GM18511 (cell line): ENCODE measurements at regions not wholly inside any gene's neighbourhood (a gene's known extent, or its start where the extent isn't known, plus 50 kb on each side); places are given as distances from the start of the nearest gene placed in this dataset.
"Not testable (repeated sequence)": the region's sequence is repeated elsewhere in the genome, so short reads cannot be mapped to it uniquely, and the experiment has no call there.

Source experiments
- ATAC-seq: cut with Tn5 transposase; IDR thresholded peaks from one replicate; pipeline ENCODE4 v1.9.1; 2021; ENCODE audit warnings: mild to moderate bottlenecking, moderate library complexity; ENCODE audit not compliant: unreplicated experiment

DNA sequence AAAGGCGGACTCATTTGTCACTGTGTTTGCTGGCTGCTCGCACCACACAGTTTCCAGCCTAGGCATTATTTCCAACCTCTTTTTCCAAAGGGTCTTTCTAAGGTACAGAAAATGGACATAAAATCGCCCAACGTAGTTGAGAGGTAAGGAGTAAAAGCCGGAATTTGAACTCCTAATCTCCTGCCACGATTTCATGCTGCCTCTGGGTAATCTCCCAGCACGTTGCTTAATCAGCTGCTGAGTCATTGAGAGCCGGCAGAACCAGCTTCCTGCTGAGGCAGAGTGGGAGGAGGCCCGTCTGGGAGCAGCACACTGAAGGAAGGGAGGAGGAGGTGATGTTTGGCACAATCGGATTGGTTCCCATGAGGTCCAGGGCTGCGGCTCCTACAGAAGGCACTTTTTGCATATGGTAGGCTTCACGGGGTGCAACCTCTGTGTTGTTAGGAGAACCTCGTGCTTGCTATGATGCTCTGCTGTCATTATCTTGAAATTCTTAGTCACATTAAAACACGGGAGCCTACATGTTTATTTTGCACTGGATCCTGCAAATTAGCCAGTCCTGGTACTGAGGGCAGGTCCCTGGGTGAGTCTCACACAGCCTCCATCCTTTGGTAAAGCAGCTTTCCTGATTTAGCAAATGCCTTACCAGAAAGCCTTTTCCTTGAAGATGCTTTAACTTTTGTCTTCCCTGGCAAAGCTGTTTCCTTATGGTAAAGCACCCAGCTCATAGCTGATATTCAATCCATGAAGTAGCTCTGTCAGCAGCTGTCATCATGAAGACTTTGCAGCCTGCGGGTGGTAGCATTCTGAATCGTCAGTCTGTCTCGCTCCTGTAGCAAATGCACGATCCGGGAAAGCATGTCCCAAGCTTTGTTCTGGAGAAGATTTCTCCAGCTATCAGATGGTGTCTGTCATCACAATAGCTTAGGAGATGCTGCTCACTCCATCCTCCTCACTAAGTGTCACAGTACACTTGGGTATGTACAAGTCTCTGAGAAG lies 191.6 kb upstream of the MSX2 start:
- ATAC-seq: no peak

DNA sequence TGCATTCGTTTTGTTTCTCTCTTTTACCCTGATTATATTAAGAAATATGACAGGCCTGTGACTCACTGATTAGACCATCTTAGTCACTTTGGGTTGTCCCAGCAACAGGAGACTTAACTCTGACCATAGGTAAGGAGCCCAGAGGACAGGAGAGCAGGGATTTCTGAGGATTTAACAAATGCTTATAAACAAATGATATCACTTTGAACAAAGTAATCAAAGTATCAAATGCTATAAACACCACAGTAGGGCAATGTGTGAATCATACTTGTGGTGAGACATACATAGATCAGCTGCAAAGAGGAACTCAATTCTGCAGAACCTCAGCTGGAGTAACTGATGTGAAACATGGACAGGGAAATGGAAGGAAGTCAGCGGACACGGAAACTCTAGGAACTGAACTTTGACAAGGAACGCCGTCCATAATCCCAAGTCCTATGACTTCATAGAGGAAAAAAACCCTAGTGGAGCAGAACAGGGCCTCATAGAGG lies 190.6 kb upstream of the MSX2 start:
- no peak for ATAC-seq

GRCh38 chr5:174535669-174536068 lies 188.7 kb upstream of the MSX2 start:
- no peak for ATAC-seq

GRCh38 chr5:174539823-174540222 lies 184.6 kb upstream of the MSX2 start:
- not testable (repeated sequence) for ATAC-seq

- no peak for ATAC-seq
Observed at GRCh38 chr5:174542037-174542436, 182.3 kb upstream of the MSX2 start.

DNA sequence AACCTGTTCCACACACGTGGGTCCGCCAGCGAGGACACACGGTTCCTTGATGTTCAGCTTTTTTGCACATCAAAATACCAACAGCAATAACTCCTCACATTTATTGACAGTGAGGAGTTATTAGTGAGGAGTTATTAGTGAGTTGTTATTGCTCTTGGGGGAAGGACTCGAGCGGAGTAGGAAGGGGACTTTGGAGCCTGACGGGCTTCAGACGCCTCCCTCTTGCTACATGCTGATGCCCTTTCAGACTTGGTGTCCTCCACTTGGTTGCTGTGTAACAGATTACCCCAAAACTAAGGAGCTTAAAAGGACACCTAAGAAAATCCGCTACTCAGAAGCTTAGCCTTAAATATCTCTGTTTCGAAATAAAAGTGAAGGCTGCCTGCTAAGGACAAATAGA lies 181.9 kb upstream of the MSX2 start:
- no peak for ATAC-seq

DNA sequence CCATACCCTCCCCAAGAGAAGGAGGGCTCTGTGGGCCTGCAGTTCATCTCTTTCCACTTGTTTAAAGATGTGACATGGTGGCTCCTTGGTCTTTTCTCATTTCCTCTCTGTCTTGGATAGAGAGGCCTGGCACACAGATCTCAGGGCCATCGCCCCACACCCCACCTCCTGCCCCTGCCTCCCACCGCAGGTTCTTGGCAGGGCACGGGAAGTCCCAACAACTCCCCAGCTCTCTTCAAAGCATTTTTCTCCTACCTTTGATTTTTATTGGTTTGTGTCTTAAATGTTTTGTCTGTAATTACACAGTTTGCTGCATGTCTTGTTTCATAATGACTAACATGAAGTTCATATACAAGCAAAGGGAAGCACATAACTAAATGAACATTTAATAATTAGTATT lies 178.5 kb upstream of the MSX2 start:
- no peak for ATAC-seq

- ATAC-seq: no peak
Observed at GRCh38 chr5:174547814-174548213, 176.6 kb upstream of the MSX2 start.

DNA sequence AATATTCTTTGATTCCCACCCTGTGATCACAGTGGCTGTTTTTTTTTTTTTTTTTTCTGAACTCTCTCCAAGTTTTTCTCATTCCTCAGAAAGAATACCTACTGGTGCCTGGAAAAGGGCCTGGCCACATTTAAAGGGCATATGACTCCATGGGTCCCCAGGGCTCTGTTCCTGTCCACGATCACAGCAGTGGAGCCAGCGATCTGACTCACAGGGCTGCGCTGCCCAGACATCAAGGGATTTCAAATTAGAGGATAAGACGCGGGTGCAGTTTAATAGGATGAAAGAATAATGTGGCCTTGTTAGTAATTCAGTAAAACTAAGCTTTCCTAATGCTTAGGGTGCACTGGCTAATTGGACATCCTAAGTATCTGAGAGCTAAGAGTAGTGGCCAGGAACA lies 175.1 kb upstream of the MSX2 start:
- ATAC-seq: no peak

- no peak for ATAC-seq
Observed at GRCh38 chr5:174550026-174550425, 174.4 kb upstream of the MSX2 start.

DNA sequence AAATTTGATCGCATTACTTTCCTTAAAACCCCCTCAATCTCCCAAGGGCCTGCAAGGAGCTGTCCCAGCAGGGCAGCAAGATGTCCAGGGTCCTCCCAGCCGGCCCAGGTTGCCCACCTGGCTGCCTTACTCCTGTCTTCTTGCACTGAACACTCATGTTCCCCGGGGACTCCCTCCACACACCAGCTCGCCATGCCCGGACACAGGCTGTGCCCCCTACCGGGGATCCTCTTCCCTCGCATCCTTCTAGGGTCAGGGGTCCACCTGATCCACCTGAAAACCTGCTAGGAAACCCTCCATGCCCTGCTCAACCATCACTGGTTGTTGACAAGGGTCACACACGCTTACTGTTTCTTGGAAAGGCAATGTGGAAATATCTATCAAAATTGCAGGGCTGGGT lies 172.0 kb upstream of the MSX2 start:
- no peak for ATAC-seq

GRCh38 chr5:174553556-174553955 lies 170.8 kb upstream of the MSX2 start:
- no peak for ATAC-seq

GRCh38 chr5:174555726-174556125 lies 168.7 kb upstream of the MSX2 start:
- ATAC-seq: no peak

DNA sequence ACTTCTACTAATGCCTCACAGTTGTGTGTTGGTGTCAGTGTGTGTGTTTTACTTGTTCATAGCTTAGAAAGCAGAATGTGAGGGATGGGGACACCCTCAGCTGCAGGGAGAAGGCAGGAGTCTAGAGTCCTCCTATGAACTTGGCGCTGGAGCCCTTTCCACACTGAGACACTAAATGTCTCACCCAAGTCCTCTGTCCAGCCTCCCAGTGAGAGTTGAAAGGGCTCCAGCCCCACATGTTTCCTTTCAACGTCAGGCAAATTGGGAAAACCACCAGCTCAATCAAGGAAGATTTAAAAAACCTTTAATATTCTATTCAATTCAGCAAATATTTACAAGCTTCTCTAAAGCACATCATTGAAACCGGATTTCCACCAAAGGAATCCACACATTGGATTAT lies 167.6 kb upstream of the MSX2 start:
- ATAC-seq: no peak

- ATAC-seq: no peak
Observed at GRCh38 chr5:174558190-174558589, 166.2 kb upstream of the MSX2 start.

- ATAC-seq: no peak
Observed at GRCh38 chr5:174559141-174559540, 165.2 kb upstream of the MSX2 start.

DNA sequence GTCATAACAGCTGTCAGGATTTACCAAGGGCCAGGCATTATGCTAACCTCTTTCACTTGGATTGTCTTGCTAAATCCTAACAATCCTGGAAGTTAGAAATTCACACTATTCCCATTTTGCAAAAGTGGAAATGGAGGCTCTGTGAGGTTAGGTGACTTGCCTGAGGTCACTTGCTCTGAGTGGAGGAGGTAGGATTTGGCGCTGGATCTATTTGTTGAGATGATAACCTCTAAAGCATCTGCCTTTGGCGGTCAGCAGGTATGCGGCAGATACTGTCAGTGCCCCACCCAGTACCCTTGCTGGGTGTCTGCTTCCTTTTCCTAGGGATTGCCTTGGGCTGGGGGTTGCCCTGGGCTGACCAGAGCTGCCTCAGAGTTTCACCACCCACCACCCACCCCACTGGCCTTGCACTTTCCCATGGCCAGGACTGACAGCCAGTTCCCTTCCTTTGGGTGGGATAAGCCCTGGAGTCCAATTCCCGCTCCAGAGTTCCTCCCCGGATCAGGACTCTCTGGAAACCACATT lies 164.8 kb upstream of the MSX2 start:
- ATAC-seq: no peak

DNA sequence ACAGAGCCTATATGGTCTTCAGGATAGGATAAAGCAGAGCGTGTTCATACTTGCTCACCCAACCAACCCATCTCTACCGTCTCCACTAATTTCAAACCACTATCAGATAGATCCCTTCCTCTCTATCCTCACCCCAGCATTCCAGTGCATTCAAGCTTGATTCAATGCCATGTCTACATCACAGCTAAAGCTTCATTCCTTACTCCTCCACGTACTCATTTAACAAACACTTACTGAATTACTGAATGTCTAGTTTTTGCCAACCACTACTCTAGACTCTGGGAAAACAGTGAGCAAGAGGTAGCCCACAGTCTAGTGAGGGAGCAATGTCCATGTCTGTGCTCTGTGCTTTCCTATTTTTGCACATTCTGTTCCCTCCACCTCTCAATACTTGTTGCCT lies 163.5 kb upstream of the MSX2 start:
- no peak for ATAC-seq

- not testable (repeated sequence) for ATAC-seq
Observed at GRCh38 chr5:174563040-174563439, 161.3 kb upstream of the MSX2 start.

- no peak for ATAC-seq
Observed at GRCh38 chr5:174563899-174564298, 160.5 kb upstream of the MSX2 start.

DNA sequence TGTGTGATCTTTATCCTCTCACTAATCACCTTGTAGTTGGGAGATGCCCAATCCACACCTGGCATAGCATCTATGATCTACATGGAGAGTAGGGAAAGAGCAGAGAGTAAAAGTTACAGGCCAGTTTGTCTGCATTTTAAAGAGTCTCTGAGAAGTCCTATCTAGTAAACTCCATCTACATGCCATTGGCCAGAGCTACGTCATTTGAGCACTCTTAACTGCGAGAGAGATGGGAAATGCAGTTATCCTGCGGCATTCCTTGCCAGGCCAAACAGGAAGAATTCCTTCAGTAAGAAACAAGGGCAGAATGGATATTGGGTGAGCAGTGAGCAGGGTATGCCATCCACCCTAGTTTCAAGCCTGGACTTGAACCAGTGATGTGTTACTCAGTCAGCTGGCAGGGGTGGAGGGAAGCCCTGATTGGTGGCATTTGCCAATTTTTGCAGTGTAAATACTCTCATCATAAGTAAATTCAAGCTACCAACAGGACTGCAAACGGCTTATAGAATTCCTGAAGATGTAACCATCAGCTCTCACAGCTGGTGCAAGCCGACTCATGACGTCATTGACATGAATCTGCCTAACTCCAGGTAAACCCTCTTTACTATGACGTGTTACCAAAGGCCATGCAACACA lies 156.8 kb upstream of the MSX2 start:
- ATAC-seq: no peak

- no peak for ATAC-seq
Observed at GRCh38 chr5:174570662-174571061, 153.7 kb upstream of the MSX2 start.
